Caco-2 (cell line): ENCODE measurements at regions not wholly inside any gene's neighbourhood (a gene's known extent, or its start where the extent isn't known, plus 50 kb on each side); places are given as distances from the start of the nearest gene placed in this dataset.

ENCODE experiments used
- BruUV-seq: library from RNA; stranded (reverse); fragments of 400-500 nt; replicated peaks from 2 replicates; lab custom pipeline; 2021; lab: Mats Ljungman, UMichigan
- CTCF ChIA-PET: fragments of 300-600 bp; sonication (Branson Sonifier 250); formaldehyde crosslinking; loops from one replicate; lab custom pipeline; 2022; ENCODE audit warnings: antibody characterized with exemption; lab: Charles Lee
- POLR2A ChIA-PET: fragments of 300-600 bp; sonication (Branson Sonifier 250); formaldehyde crosslinking; loops from one replicate; lab custom pipeline; 2022; ENCODE audit warnings: antibody characterized with exemption; lab: Charles Lee
- DNase-seq, 2 experiments: peaks; one replicate each; pipeline versions ENCODE4 v3.0.0 to v3.0.0-alpha.2; 2020 to 2022
- H3K27me3 ChIP-seq: replicated peaks from 2 replicates; pipeline ENCODE4 v1.6.0; 2011; ENCODE audit warnings: low read length; ENCODE audit not compliant: control insufficient read depth, insufficient read depth
- H3K36me3 ChIP-seq: 2 replicates; pipeline ENCODE4 v1.5.1; 2011; ENCODE audit warnings: low read length; ENCODE audit not compliant: control insufficient read depth, insufficient read depth
- H3K4me1 ChIP-seq: fragments of 250-450 bp; sonication (Bioruptor Pico); 2 replicates; pipeline ENCODE4 v1.5.1; 2020; ENCODE audit warnings: mild to moderate bottlenecking
- H3K4me3 ChIP-seq: 2 replicates; pipeline ENCODE4 v1.5.1; 2011; ENCODE audit warnings: low read depth, mild to moderate bottlenecking, control low read depth, low read length
- H3K9me3 ChIP-seq: fragments of 250-450 bp; sonication (Bioruptor Pico); 2 replicates; pipeline ENCODE4 v1.5.1; 2020; ENCODE audit warnings: mild to moderate bottlenecking, moderate library complexity
- H3K27ac Mint-ChIP-seq: one replicate; pipeline ENCODE4 v1.8.0; 2022; ENCODE audit warnings: mixed read lengths; ENCODE audit not compliant: unreplicated experiment
- H3K27me3 Mint-ChIP-seq: one replicate; pipeline ENCODE4 v1.8.0; 2022; ENCODE audit warnings: mixed read lengths; ENCODE audit not compliant: insufficient read depth, unreplicated experiment
- H3K36me3 Mint-ChIP-seq: one replicate; pipeline ENCODE4 v1.8.0; 2022; ENCODE audit warnings: mild to moderate bottlenecking, mixed read lengths; ENCODE audit not compliant: insufficient read depth, unreplicated experiment
- H3K4me1 Mint-ChIP-seq: one replicate; pipeline ENCODE4 v1.8.0; 2022; ENCODE audit warnings: low read depth, mixed read lengths; ENCODE audit not compliant: unreplicated experiment
- H3K4me3 Mint-ChIP-seq: one replicate; pipeline ENCODE4 v1.8.0; 2022; ENCODE audit warnings: mild to moderate bottlenecking, moderate library complexity, mixed read lengths; ENCODE audit not compliant: unreplicated experiment
- H3K9me3 Mint-ChIP-seq: one replicate; pipeline ENCODE4 v1.8.0; 2022; ENCODE audit warnings: mixed read lengths; ENCODE audit not compliant: unreplicated experiment
- intact Hi-C: fragments of 100-400 bp; cut with micrococcal nuclease; formaldehyde crosslinking; loops from one replicate; pipeline ENCODE4 v1.10.0; 2022; ENCODE audit not compliant: unreplicated experiment
- TF ChIP-seq, protein P1 (sequence below), 2 experiments: fragments of 200-600 bp in 1 of 2; IDR thresholded peaks; 1 replicate in 1 of 2; 2 replicates in 1 of 2; pipeline versions ENCODE4 v1.5.1 to v1.8.0; 2011 to 2022; ENCODE audit warnings: antibody characterized with exemption in 1 of 2, control low read depth in 1 of 2, inconsistent platforms in 1 of 2, low read depth in 1 of 2, low read length in 1 of 2, mild to moderate bottlenecking in 1 of 2, moderate library complexity in 1 of 2; ENCODE audit not compliant: insufficient read depth in 1 of 2, severe bottlenecking in 1 of 2, unreplicated experiment in 1 of 2

DNA sequence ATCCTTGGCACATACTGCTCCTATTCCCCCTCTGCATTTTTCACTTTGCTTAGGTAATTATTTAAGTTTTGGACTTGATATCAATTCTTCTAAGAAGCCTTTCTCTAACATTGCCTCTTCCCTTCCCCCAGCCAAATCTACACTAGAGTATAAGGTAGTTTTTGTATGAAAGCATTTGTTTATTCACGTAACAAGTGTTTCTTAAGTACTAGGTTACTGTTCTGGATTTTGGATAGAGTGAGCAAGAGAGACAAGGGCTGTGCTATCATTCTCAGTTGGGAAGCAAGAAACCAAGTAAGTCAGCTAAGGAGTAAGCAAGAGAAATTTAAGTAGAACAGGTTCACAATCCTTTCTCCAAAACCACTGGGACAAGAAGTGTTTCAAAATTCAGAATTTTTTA is 55.9 kb upstream of the HHIP start:
- intact Hi-C loops = no loop called here
- Mint-ChIP-seq H3K27me3 (no peaks in the 10 kb centered on the region), H3K36me3 (no peaks in the 10 kb centered on the region)

DNA sequence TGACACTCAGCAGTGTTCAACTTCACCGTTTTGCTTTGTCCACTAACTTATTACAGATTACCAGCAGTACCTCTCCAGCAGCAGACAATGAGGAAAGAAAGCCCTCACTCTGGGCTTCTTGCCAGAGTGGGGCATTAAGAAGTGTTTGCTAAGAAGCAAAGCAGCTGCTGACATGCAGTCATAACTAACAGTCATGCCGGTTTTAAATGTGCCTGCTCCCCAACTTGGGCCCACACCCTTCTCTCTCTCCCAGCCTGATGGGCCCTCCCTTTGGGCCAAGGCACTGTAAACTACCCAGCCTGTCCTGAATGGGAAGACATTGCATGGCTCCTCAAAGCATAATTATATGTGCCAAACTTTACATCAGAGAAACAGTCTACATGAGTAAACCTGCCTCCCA is 54.6 kb upstream of the HHIP start:
- BruUV-seq = no TSS peak
- Mint-ChIP-seq H3K4me3 (no peak overlapping the region), H3K36me3 (no peaks in the 10 kb centered on the region), H3K27ac (no peak overlapping the region), H3K9me3 (peaks cover 16% of the 10 kb centered on the region), H3K4me1 (no peaks in the 10 kb centered on the region), H3K27me3 (no peaks in the 10 kb centered on the region)
- ChIA-PET POLR2A (no interaction called here), CTCF (no interaction called here)
- Histone ChIP-seq H3K27me3 (no peaks in the 10 kb centered on the region), H3K36me3 (no peaks in the 10 kb centered on the region), H3K4me3 (no peak overlapping the region), H3K9me3 (no peaks in the 10 kb centered on the region), H3K4me1 (no peaks in the 10 kb centered on the region)
- intact Hi-C loops = no loop called here
- TF ChIP-seq, protein P1, sequence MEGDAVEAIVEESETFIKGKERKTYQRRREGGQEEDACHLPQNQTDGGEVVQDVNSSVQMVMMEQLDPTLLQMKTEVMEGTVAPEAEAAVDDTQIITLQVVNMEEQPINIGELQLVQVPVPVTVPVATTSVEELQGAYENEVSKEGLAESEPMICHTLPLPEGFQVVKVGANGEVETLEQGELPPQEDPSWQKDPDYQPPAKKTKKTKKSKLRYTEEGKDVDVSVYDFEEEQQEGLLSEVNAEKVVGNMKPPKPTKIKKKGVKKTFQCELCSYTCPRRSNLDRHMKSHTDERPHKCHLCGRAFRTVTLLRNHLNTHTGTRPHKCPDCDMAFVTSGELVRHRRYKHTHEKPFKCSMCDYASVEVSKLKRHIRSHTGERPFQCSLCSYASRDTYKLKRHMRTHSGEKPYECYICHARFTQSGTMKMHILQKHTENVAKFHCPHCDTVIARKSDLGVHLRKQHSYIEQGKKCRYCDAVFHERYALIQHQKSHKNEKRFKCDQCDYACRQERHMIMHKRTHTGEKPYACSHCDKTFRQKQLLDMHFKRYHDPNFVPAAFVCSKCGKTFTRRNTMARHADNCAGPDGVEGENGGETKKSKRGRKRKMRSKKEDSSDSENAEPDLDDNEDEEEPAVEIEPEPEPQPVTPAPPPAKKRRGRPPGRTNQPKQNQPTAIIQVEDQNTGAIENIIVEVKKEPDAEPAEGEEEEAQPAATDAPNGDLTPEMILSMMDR (IDR thresholded peaks at IDR 0.05; ENCODE audit: insufficient read depth in 1 of 2, low read depth in 1 of 2, low read length in 1 of 2, severe bottlenecking in 1 of 2, unreplicated experiment in 1 of 2) = no peak
- DNase-seq = no peak

More for the DNA sequence above, 55.9 kb upstream of the HHIP start:
- BruUV-seq = no TSS peak
- CTCF ChIA-PET = no interaction called here
- no peaks in the 10 kb centered on the region for H3K4me1 ChIP-seq
- no peaks in the 10 kb centered on the region for H3K9me3 ChIP-seq
- H3K27ac Mint-ChIP-seq = no peak overlapping the region
- no peak overlapping the region for H3K4me3 ChIP-seq
- H3K9me3 Mint-ChIP-seq = peaks cover 16% of the 10 kb centered on the region
- no peaks in the 10 kb centered on the region for H3K36me3 ChIP-seq
- DNase-seq = no peak
- no peaks in the 10 kb centered on the region for H3K27me3 ChIP-seq
- POLR2A ChIA-PET = no interaction called here
- TF ChIP-seq, protein P1 (IDR thresholded peaks at IDR 0.05; ENCODE audit: insufficient read depth in 1 of 2, low read depth in 1 of 2, low read length in 1 of 2, severe bottlenecking in 1 of 2, unreplicated experiment in 1 of 2) = no peak
- H3K4me1 Mint-ChIP-seq = no peaks in the 10 kb centered on the region
- no peak overlapping the region for H3K4me3 Mint-ChIP-seq

DNA sequence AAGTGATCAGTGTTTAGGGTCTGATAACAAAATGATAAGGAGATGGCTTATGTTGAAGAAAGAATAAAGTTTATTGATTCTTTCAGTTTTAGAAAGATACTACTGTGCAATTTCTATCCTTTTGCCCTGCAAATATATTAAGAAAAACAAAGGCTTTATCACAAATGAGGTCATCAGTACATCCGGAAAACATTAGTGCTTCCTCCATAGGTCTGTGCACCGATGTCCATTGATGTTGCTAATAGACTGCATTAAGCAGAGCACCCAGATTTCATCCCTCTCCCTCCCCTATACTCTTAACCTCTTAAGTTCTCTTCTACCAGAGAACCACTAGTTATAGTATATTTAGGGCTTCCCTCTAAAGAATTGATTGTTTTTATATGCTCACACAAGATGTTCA is 53.7 kb upstream of the HHIP start:
- no TSS peak for BruUV-seq
- Mint-ChIP-seq H3K4me1 (no peaks in the 10 kb centered on the region), H3K27ac (no peak overlapping the region), H3K36me3 (no peaks in the 10 kb centered on the region), H3K9me3 (peaks cover 14% of the 10 kb centered on the region), H3K27me3 (no peaks in the 10 kb centered on the region), H3K4me3 (no peak overlapping the region)
- H3K4me1 ChIP-seq = no peaks in the 10 kb centered on the region
- H3K4me3 ChIP-seq = no peak overlapping the region
- CTCF ChIA-PET = no interaction called here
- POLR2A ChIA-PET = no interaction called here
- intact Hi-C loops = no loop called here
- H3K9me3 ChIP-seq = no peaks in the 10 kb centered on the region
- DNase-seq = no peak
- TF ChIP-seq, protein P1 (IDR thresholded peaks at IDR 0.05; ENCODE audit: insufficient read depth in 1 of 2, low read depth in 1 of 2, low read length in 1 of 2, severe bottlenecking in 1 of 2, unreplicated experiment in 1 of 2) = no peak
- no peaks in the 10 kb centered on the region for H3K27me3 ChIP-seq
- H3K36me3 ChIP-seq = no peaks in the 10 kb centered on the region
